ENCODE measurements at regions not wholly inside any gene's neighbourhood (a gene's known extent, or its start where the extent isn't known, plus 50 kb on each side); places are given as distances from the start of the nearest gene placed in this dataset.
A peak's percentile ranks its signal among the peaks of the same experiment; 100 is the strongest.

GRCh38 chr1:5479876-5480646 lies 512.2 kb downstream of the NPHP4 start:
- ChIA-PET CTCF (no interaction called here), POLR2A (no interaction called here)
- WGBS (ENCODE audit: insufficient coverage) = 92% methylated on average over 25 of the region's 28 CpGs
- Histone ChIP-seq H3K36me3 (ENCODE audit: control insufficient read depth in 4 of 4, insufficient read depth in 4 of 4, low read length in 3 of 4) (no peaks in the 10 kb centered on the region), H3K9me3 (ENCODE audit: control extremely low read depth in 1 of 5, control insufficient read depth in 4 of 5, insufficient read depth in 2 of 5, low read depth in 1 of 5, low read length in 4 of 5) (no peaks in the 10 kb centered on the region), H3K4me1 (ENCODE audit: control extremely low read depth in 1 of 4, control insufficient read depth in 4 of 4, insufficient read depth in 4 of 4, low read length in 3 of 4) (no peaks in the 10 kb centered on the region), H3K27ac (ENCODE audit: insufficient read depth in 1 of 2, low read depth in 1 of 2, low read length in 2 of 2, poor library complexity in 1 of 2, severe bottlenecking in 2 of 2) (no peak overlapping the region), H3K27me3 (replicated peaks in 2 of 5; ENCODE audit: control insufficient read depth in 4 of 5, insufficient read depth in 5 of 5, low read length in 4 of 5) (peaks cover 0 to 79% (median 8%) of the 10 kb centered on the region in 5 experiments), H3K4me3 (ENCODE audit: control insufficient read depth in 1 of 7, extremely low read depth in 1 of 7, insufficient read depth in 4 of 7, low read depth in 2 of 7, low read length in 6 of 7) (no peak overlapping the region)
- no peak for DNase-seq

- H3K36me3 ChIP-seq (ENCODE audit: control insufficient read depth in 4 of 4, insufficient read depth in 4 of 4, low read length in 3 of 4) = no peaks in the 10 kb centered on the region
- H3K4me3 ChIP-seq (ENCODE audit: control insufficient read depth in 1 of 7, extremely low read depth in 1 of 7, insufficient read depth in 4 of 7, low read depth in 2 of 7, low read length in 6 of 7) = no peak overlapping the region
- WGBS (ENCODE audit: insufficient coverage) = 82% methylated on average over 9 of the region's 9 CpGs
- H3K4me1 ChIP-seq (ENCODE audit: control extremely low read depth in 1 of 4, control insufficient read depth in 4 of 4, insufficient read depth in 4 of 4, low read length in 3 of 4) = no peaks in the 10 kb centered on the region
- CTCF ChIA-PET = no interaction called here
- no peak overlapping the region for H3K27ac ChIP-seq (ENCODE audit: insufficient read depth in 1 of 2, low read depth in 1 of 2, low read length in 2 of 2, poor library complexity in 1 of 2, severe bottlenecking in 2 of 2)
- POLR2A ChIA-PET = no interaction called here
- DNase-seq = no peak
- H3K9me3 ChIP-seq (ENCODE audit: control extremely low read depth in 1 of 5, control insufficient read depth in 4 of 5, insufficient read depth in 2 of 5, low read depth in 1 of 5, low read length in 4 of 5) = no peaks in the 10 kb centered on the region
- H3K27me3 ChIP-seq (replicated peaks in 2 of 5; ENCODE audit: control insufficient read depth in 4 of 5, insufficient read depth in 5 of 5, low read length in 4 of 5) = peaks cover 0 to 79% (median 8%) of the 10 kb centered on the region in 5 experiments
These were observed 513.3 kb downstream of the NPHP4 start for GRCh38 chr1:5478961-5479360.

- CTCF ChIA-PET = no interaction called here
- 80% methylated on average over 6 of the region's 6 CpGs for WGBS (ENCODE audit: insufficient coverage)
These were observed 514.0 kb downstream of the NPHP4 start for GRCh38 chr1:5478156-5478695.

DNA sequence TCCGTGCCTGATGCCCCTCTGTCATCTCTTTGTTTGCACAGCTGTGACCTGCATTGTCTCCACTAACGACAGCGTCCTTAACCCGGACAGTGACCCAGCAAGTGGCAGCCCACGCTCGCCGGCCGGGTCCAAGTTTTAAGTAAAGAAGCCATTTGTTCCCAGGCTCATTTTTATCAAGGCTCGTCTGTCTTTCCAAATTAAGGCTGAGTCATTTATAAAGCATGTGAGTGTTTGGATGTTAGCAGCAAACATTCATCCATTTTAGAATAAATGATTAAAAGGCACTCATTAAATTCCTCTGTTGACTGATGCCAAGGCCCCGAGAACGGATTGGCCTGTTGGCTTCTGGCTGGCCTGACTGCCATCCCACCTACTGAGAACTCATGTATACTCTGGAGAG lies 514.5 kb downstream of the NPHP4 start:
- no peak for DNase-seq
- Histone ChIP-seq H3K36me3 (ENCODE audit: control insufficient read depth in 4 of 4, insufficient read depth in 4 of 4, low read length in 3 of 4) (no peaks in the 10 kb centered on the region), H3K4me1 (ENCODE audit: control extremely low read depth in 1 of 4, control insufficient read depth in 4 of 4, insufficient read depth in 4 of 4, low read length in 3 of 4) (no peaks in the 10 kb centered on the region), H3K9me3 (ENCODE audit: control extremely low read depth in 1 of 5, control insufficient read depth in 4 of 5, insufficient read depth in 2 of 5, low read depth in 1 of 5, low read length in 4 of 5) (peaks cover 0 to 2% (median 0%) of the 10 kb centered on the region in 5 experiments), H3K27me3 (replicated peaks in 2 of 5; ENCODE audit: control insufficient read depth in 4 of 5, insufficient read depth in 5 of 5, low read length in 4 of 5) (peaks cover 0 to 77% (median 7%) of the 10 kb centered on the region in 5 experiments), H3K27ac (ENCODE audit: insufficient read depth in 1 of 2, low read depth in 1 of 2, low read length in 2 of 2, poor library complexity in 1 of 2, severe bottlenecking in 2 of 2) (no peak overlapping the region), H3K4me3 (ENCODE audit: control insufficient read depth in 1 of 7, extremely low read depth in 1 of 7, insufficient read depth in 4 of 7, low read depth in 2 of 7, low read length in 6 of 7) (no peak overlapping the region)
- WGBS (ENCODE audit: insufficient coverage) = 92% methylated on average over 10 of the region's 11 CpGs
- CTCF ChIA-PET = no interaction called here
- POLR2A ChIA-PET = no interaction called here

More at GRCh38 chr1:5478156-5478695, 514.0 kb downstream of the NPHP4 start:
- Histone ChIP-seq H3K36me3 (ENCODE audit: control insufficient read depth in 4 of 4, insufficient read depth in 4 of 4, low read length in 3 of 4) (no peaks in the 10 kb centered on the region), H3K4me1 (ENCODE audit: control extremely low read depth in 1 of 4, control insufficient read depth in 4 of 4, insufficient read depth in 4 of 4, low read length in 3 of 4) (no peaks in the 10 kb centered on the region), H3K27ac (ENCODE audit: insufficient read depth in 1 of 2, low read depth in 1 of 2, low read length in 2 of 2, poor library complexity in 1 of 2, severe bottlenecking in 2 of 2) (no peak overlapping the region), H3K4me3 (ENCODE audit: control insufficient read depth in 1 of 7, extremely low read depth in 1 of 7, insufficient read depth in 4 of 7, low read depth in 2 of 7, low read length in 6 of 7) (no peak overlapping the region), H3K27me3 (replicated peaks in 2 of 5; ENCODE audit: control insufficient read depth in 4 of 5, insufficient read depth in 5 of 5, low read length in 4 of 5) (peaks cover 0 to 77% (median 6%) of the 10 kb centered on the region in 5 experiments), H3K9me3 (ENCODE audit: control extremely low read depth in 1 of 5, control insufficient read depth in 4 of 5, insufficient read depth in 2 of 5, low read depth in 1 of 5, low read length in 4 of 5) (no peaks in the 10 kb centered on the region)
- DNase-seq = no peak
- POLR2A ChIA-PET = no interaction called here

- no peak for DNase-seq
- Histone ChIP-seq H3K4me3 (ENCODE audit: control insufficient read depth in 1 of 7, extremely low read depth in 1 of 7, insufficient read depth in 4 of 7, low read depth in 2 of 7, low read length in 6 of 7) (no peak overlapping the region), H3K27ac (ENCODE audit: insufficient read depth in 1 of 2, low read depth in 1 of 2, low read length in 2 of 2, poor library complexity in 1 of 2, severe bottlenecking in 2 of 2) (no peak overlapping the region), H3K4me1 (ENCODE audit: control extremely low read depth in 1 of 4, control insufficient read depth in 4 of 4, insufficient read depth in 4 of 4, low read length in 3 of 4) (no peaks in the 10 kb centered on the region), H3K9me3 (ENCODE audit: control extremely low read depth in 1 of 5, control insufficient read depth in 4 of 5, insufficient read depth in 2 of 5, low read depth in 1 of 5, low read length in 4 of 5) (peaks cover 0 to 2% (median 0%) of the 10 kb centered on the region in 5 experiments), H3K27me3 (replicated peaks in 2 of 5; ENCODE audit: control insufficient read depth in 4 of 5, insufficient read depth in 5 of 5, low read length in 4 of 5) (peaks cover 0 to 75% (median 8%) of the 10 kb centered on the region in 5 experiments), H3K36me3 (ENCODE audit: control insufficient read depth in 4 of 4, insufficient read depth in 4 of 4, low read length in 3 of 4) (no peaks in the 10 kb centered on the region)
- CTCF ChIA-PET = no interaction called here
- 82% methylated on average over 2 of the region's 5 CpGs for WGBS (ENCODE audit: insufficient coverage)
- POLR2A ChIA-PET = no interaction called here
These were observed 516.7 kb downstream of the NPHP4 start for GRCh38 chr1:5475572-5475971.

- Histone ChIP-seq H3K4me3 (ENCODE audit: control insufficient read depth in 1 of 7, extremely low read depth in 1 of 7, insufficient read depth in 4 of 7, low read depth in 2 of 7, low read length in 6 of 7) (no peak overlapping the region), H3K9me3 (ENCODE audit: control extremely low read depth in 1 of 5, control insufficient read depth in 4 of 5, insufficient read depth in 2 of 5, low read depth in 1 of 5, low read length in 4 of 5) (peaks cover 0 to 5% (median 0%) of the 10 kb centered on the region in 5 experiments), H3K36me3 (ENCODE audit: control insufficient read depth in 4 of 4, insufficient read depth in 4 of 4, low read length in 3 of 4) (no peaks in the 10 kb centered on the region), H3K27me3 (replicated peaks in 2 of 5; ENCODE audit: control insufficient read depth in 4 of 5, insufficient read depth in 5 of 5, low read length in 4 of 5) (peaks cover 0 to 77% (median 14%) of the 10 kb centered on the region in 5 experiments), H3K4me1 (ENCODE audit: control extremely low read depth in 1 of 4, control insufficient read depth in 4 of 4, insufficient read depth in 4 of 4, low read length in 3 of 4) (no peaks in the 10 kb centered on the region), H3K27ac (ENCODE audit: insufficient read depth in 1 of 2, low read depth in 1 of 2, low read length in 2 of 2, poor library complexity in 1 of 2, severe bottlenecking in 2 of 2) (no peak overlapping the region)
- ChIA-PET POLR2A (no interaction called here), CTCF (no interaction called here)
- 100% methylated on average over 3 of the region's 12 CpGs for WGBS (ENCODE audit: insufficient coverage)
- no peak for DNase-seq
These were observed 519.0 kb downstream of the NPHP4 start for GRCh38 chr1:5473268-5473667.

GRCh38 chr1:5466487-5466886 lies 525.7 kb downstream of the NPHP4 start:
- Histone ChIP-seq H3K4me1 (ENCODE audit: control extremely low read depth in 1 of 4, control insufficient read depth in 4 of 4, insufficient read depth in 4 of 4, low read length in 3 of 4) (peaks cover 0 to 7% (median 4%) of the 10 kb centered on the region in 4 experiments), H3K4me3 (ENCODE audit: control insufficient read depth in 1 of 7, extremely low read depth in 1 of 7, insufficient read depth in 4 of 7, low read depth in 2 of 7, low read length in 6 of 7) (no peak overlapping the region), H3K27me3 (replicated peaks in 2 of 5; ENCODE audit: control insufficient read depth in 4 of 5, insufficient read depth in 5 of 5, low read length in 4 of 5) (peaks cover 0 to 69% (median 11%) of the 10 kb centered on the region in 5 experiments), H3K27ac (ENCODE audit: insufficient read depth in 1 of 2, low read depth in 1 of 2, low read length in 2 of 2, poor library complexity in 1 of 2, severe bottlenecking in 2 of 2) (no peak overlapping the region), H3K36me3 (ENCODE audit: control insufficient read depth in 4 of 4, insufficient read depth in 4 of 4, low read length in 3 of 4) (no peaks in the 10 kb centered on the region), H3K9me3 (ENCODE audit: control extremely low read depth in 1 of 5, control insufficient read depth in 4 of 5, insufficient read depth in 2 of 5, low read depth in 1 of 5, low read length in 4 of 5) (peaks cover 0 to 27% (median 7%) of the 10 kb centered on the region in 5 experiments)
- DNase-seq = peak; percentile 34 to 62 (median 57)
- ChIA-PET CTCF (no interaction called here), POLR2A (no interaction called here)
- 0% methylated on average over 2 of the region's 3 CpGs for WGBS (ENCODE audit: insufficient coverage)
